ENCODE measurements at regions not wholly inside any gene's neighbourhood (a gene's known extent, or its start where the extent isn't known, plus 50 kb on each side); places are given as distances from the start of the nearest gene placed in this dataset.

DNA sequence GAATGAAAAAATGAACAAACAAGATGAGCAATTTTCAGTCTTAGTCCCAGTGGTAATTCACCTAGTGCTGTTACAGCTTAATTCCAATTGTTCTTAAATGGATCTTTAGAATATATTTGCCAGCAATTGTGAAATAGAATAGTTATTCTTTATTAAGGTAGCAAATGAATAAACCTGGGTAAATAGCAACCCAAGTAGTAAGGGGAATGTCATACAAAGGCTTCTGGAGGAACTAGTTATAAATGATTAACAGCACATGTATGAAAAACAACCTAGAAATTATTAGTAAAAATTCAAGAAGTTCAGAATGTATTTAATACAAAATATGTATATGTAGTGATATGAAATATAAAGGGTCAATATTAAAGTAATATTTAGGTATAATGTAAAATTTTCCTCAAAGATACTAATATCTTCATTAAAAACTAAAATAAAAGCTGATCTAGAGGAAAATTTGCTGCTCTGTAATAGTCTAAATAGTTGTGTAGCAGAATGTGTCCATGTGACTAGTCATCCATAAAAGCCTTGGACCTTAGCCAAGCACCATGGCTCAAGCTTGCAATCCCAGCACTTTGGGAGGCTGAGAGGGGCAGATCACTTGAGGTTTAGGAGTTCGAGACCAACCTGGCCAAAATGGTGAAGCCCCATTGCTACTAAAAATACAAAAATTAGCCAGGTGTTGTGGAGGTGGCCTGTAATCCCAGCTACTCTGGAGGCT is 535.9 kb upstream of the ATXN8OS start:
- no peak overlapping the region for H3K4me3 ChIP-seq (ENCODE audit: low read length)
- H3K36me3 ChIP-seq (ENCODE audit: insufficient read depth, low read depth, low read length): no peaks in the 10 kb centered on the region
- no peak overlapping the region for H3K27ac ChIP-seq (ENCODE audit: low read length)
- H3K9me3 ChIP-seq (ENCODE audit: insufficient read depth, low read depth, low read length): no peaks in the 10 kb centered on the region
- H3K9ac ChIP-seq (ENCODE audit: low read depth, low read length): no peak overlapping the region
- H3K4me1 ChIP-seq (ENCODE audit: insufficient read depth, low read length): no peaks in the 10 kb centered on the region
- no peaks in the 10 kb centered on the region for H3K27me3 ChIP-seq (ENCODE audit: insufficient read depth, low read length)

DNA sequence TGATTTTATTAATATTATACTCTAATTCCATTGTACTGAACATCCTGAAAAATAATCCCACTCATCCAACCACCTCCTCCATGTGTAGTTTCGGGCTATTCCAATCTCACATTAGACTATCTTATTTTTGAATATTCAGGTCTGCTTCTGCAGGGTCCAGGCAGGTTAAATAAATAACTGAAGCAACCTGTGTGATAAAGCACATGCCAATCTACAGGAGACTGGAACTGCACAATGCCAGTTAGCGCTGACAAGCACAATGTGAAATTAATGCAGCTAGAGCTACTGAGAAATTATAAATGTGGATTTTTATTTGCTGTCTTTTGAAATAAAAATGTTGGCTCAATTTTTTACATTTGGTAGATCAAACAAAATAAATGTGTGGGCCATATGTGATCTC is 540.1 kb upstream of the ATXN8OS start:
- no peak overlapping the region for H3K27ac ChIP-seq (ENCODE audit: low read length)
- no peaks in the 10 kb centered on the region for H3K27me3 ChIP-seq (ENCODE audit: insufficient read depth, low read length)
- no peak overlapping the region for H3K9ac ChIP-seq (ENCODE audit: low read depth, low read length)
- H3K36me3 ChIP-seq (ENCODE audit: insufficient read depth, low read depth, low read length): no peaks in the 10 kb centered on the region
- H3K4me1 ChIP-seq (ENCODE audit: insufficient read depth, low read length): no peaks in the 10 kb centered on the region
- no peaks in the 10 kb centered on the region for H3K9me3 ChIP-seq (ENCODE audit: insufficient read depth, low read depth, low read length)
- no peak overlapping the region for H3K4me3 ChIP-seq (ENCODE audit: low read length)

DNA sequence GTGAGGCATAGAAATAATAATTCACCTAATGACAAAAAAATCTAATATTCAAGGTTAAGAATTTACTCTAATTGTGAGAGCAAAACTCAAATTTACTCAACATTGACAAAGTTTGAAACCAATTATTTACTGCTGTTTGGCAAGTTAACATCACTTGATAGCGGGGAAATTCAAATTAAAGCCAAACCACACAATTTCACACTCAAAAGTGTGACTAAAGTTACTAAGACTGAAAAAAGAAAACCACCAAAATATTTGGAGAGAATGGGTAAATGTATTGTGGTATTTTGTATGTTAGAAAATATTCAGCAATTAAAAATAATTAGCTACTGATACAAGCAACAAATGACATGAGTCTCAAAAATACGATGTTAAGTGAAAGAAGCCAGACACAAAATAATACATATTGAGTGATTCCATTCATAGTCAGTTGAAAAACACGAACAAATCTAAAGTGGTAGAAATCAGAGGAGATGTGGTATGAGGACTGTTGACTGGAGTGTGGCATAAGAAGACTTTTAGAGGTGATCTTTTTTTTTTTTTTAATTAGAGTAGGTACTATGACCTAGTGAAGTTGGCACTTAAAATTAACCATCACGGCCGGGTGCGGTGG is 541.4 kb upstream of the ATXN8OS start:
- Histone ChIP-seq H3K27ac (ENCODE audit: low read length) (no peak overlapping the region), H3K4me1 (ENCODE audit: insufficient read depth, low read length) (no peaks in the 10 kb centered on the region), H3K27me3 (ENCODE audit: insufficient read depth, low read length) (no peaks in the 10 kb centered on the region), H3K9me3 (ENCODE audit: insufficient read depth, low read depth, low read length) (no peaks in the 10 kb centered on the region), H3K4me3 (ENCODE audit: low read length) (no peak overlapping the region), H3K36me3 (ENCODE audit: insufficient read depth, low read depth, low read length) (no peaks in the 10 kb centered on the region), H3K9ac (ENCODE audit: low read depth, low read length) (no peak overlapping the region)

DNA sequence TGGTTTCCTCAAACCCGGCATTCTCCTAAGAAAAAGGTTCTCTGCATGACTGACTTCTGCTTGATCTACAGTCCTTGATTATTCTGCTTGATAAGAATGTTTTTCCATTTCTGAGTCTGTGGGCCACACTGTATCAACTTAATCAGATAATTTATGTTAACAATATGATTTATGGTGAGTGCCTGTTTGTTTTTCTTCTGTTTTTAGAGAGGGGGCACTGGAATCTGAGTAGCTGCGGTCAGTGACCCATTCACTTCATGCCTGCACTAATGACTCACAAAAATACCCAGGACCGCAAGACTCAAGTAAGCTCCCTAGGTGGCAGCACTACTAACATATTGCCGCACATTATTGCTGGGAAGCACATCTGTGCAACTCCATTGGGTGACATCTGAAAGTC is 542.3 kb upstream of the ATXN8OS start:
- Histone ChIP-seq H3K27me3 (ENCODE audit: insufficient read depth, low read length) (no peaks in the 10 kb centered on the region), H3K4me1 (ENCODE audit: insufficient read depth, low read length) (no peaks in the 10 kb centered on the region), H3K27ac (ENCODE audit: low read length) (no peak overlapping the region), H3K36me3 (ENCODE audit: insufficient read depth, low read depth, low read length) (no peaks in the 10 kb centered on the region), H3K9ac (ENCODE audit: low read depth, low read length) (no peak overlapping the region), H3K4me3 (ENCODE audit: low read length) (no peak overlapping the region), H3K9me3 (ENCODE audit: insufficient read depth, low read depth, low read length) (no peaks in the 10 kb centered on the region)

DNA sequence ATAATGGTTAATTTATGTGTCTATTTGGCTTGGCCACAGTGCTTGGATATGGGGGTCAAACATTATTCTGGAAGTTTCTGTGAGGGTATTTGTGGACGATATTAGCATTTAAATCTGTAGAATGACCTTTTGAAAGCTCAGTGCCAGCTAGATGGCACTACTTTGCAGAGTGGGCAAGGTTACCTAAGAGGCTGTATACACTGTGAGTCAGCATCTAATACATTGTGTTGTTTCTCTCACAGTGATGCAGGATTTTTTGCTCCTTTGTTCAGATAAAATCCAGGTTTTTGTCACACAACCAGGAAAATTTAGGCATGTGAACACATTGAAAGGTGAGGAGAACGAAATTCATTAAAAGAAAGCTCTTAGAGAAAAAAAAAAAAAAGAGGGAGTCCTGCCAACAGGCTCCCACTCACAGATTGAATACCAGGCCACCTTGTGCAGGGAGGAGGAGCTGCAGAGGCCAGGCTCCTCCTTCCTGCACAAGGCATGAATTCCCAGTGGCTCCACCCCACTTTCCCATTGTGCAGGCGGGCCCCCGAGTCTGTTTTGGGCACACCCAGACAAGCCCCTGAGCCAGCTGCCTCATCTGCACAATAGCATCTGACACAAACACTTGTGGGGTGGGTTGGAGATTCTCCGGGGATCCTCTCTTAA is 551.0 kb upstream of the ATXN8OS start:
- no peaks in the 10 kb centered on the region for H3K4me1 ChIP-seq (ENCODE audit: insufficient read depth, low read length)
- no peaks in the 10 kb centered on the region for H3K36me3 ChIP-seq (ENCODE audit: insufficient read depth, low read depth, low read length)
- H3K9me3 ChIP-seq (ENCODE audit: insufficient read depth, low read depth, low read length): no peaks in the 10 kb centered on the region
- no peak overlapping the region for H3K4me3 ChIP-seq (ENCODE audit: low read length)
- H3K9ac ChIP-seq (ENCODE audit: low read depth, low read length): no peak overlapping the region
- no peaks in the 10 kb centered on the region for H3K27me3 ChIP-seq (ENCODE audit: insufficient read depth, low read length)
- H3K27ac ChIP-seq (ENCODE audit: low read length): no peak overlapping the region

DNA sequence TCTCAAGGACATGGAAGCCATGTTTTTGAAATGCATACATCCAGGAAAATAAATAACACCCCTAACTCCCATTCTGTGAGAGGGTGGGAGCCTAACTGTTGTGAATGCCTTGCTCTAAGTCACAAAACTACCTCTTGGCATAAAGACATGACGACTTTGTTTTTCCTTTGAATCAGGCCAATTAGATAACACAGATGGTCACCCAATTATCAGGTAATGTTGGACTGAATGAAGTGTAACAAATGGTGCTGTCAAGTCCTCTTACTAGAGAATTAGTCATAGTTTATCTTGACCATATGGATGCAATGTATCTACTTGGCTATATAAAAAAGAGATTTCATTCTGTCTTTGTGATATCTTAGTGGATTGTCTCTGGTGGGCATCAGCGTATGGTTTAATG is 553.6 kb upstream of the ATXN8OS start:
- no peaks in the 10 kb centered on the region for H3K9me3 ChIP-seq (ENCODE audit: insufficient read depth, low read depth, low read length)
- no peaks in the 10 kb centered on the region for H3K4me1 ChIP-seq (ENCODE audit: insufficient read depth, low read length)
- H3K27me3 ChIP-seq (ENCODE audit: insufficient read depth, low read length): no peaks in the 10 kb centered on the region
- H3K9ac ChIP-seq (ENCODE audit: low read depth, low read length): no peak overlapping the region
- no peak overlapping the region for H3K4me3 ChIP-seq (ENCODE audit: low read length)
- H3K36me3 ChIP-seq (ENCODE audit: insufficient read depth, low read depth, low read length): no peaks in the 10 kb centered on the region
- no peak overlapping the region for H3K27ac ChIP-seq (ENCODE audit: low read length)

DNA sequence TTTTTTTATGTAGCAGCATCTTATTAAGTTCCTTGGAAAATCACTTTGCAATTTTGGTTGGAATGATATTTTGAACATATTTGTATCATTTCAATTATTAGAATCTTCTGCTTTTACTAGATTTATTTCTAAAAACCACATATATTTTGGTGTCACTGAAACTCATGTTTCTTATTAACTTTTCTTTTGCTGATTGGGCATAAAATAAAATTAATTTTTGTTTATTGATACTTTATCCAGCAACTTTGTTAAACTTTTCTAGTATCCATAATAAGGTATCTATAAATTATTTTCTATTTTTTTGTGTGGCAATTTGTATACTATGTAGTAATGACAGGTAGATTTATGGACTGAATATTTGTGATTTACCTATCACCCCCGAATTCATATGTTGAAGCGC is 556.4 kb upstream of the ATXN8OS start:
- Histone ChIP-seq H3K9me3 (ENCODE audit: insufficient read depth, low read depth, low read length) (no peaks in the 10 kb centered on the region), H3K4me3 (ENCODE audit: low read length) (no peak overlapping the region), H3K36me3 (ENCODE audit: insufficient read depth, low read depth, low read length) (no peaks in the 10 kb centered on the region), H3K27me3 (ENCODE audit: insufficient read depth, low read length) (no peaks in the 10 kb centered on the region), H3K4me1 (ENCODE audit: insufficient read depth, low read length) (no peaks in the 10 kb centered on the region), H3K27ac (ENCODE audit: low read length) (no peak overlapping the region), H3K9ac (ENCODE audit: low read depth, low read length) (no peak overlapping the region)

DNA sequence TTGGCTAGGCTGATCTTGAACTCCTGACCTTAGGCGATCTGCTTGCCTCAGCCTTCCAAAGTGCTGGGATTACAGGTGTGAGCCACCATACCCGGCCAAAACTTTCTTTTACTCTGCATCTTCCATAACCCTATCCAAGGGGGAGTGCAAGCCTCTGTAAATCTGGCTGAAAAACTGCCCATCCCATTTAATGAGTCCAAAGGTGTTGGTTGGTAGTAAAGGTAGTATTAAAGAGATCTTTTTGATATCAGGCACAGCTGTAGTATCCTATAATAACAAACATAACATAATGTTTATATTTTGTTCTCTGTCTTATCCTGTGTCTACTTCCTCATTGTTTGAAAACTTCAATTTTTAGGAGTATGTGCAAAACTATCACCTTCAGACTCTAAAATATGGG is 559.8 kb upstream of the ATXN8OS start:
- H3K9ac ChIP-seq (ENCODE audit: low read depth, low read length): no peak overlapping the region
- H3K36me3 ChIP-seq (ENCODE audit: insufficient read depth, low read depth, low read length): no peaks in the 10 kb centered on the region
- no peak overlapping the region for H3K27ac ChIP-seq (ENCODE audit: low read length)
- no peaks in the 10 kb centered on the region for H3K4me1 ChIP-seq (ENCODE audit: insufficient read depth, low read length)
- no peak overlapping the region for H3K4me3 ChIP-seq (ENCODE audit: low read length)
- H3K27me3 ChIP-seq (ENCODE audit: insufficient read depth, low read length): no peaks in the 10 kb centered on the region
- no peaks in the 10 kb centered on the region for H3K9me3 ChIP-seq (ENCODE audit: insufficient read depth, low read depth, low read length)

DNA sequence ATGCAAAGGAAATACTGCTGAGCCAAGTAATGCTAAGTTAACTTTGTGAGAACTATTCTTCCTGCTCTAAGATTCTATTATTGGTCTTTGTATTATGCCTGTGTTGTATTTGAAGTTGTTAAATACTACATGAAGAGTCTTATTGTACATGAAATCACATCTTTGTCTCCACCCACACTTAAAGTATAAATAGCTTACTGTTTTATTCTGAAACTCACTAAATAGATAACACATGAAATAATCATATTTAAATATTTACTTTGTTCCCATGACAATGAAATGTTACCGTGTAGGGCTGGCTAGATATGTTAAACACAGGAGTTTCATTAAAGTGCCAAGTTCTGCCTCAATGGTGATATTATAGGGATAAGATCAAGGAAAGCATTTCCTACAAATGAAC is 562.1 kb upstream of the ATXN8OS start:
- no peaks in the 10 kb centered on the region for H3K4me1 ChIP-seq (ENCODE audit: insufficient read depth, low read length)
- H3K9ac ChIP-seq (ENCODE audit: low read depth, low read length): no peak overlapping the region
- H3K9me3 ChIP-seq (ENCODE audit: insufficient read depth, low read depth, low read length): no peaks in the 10 kb centered on the region
- no peak overlapping the region for H3K4me3 ChIP-seq (ENCODE audit: low read length)
- no peaks in the 10 kb centered on the region for H3K27me3 ChIP-seq (ENCODE audit: insufficient read depth, low read length)
- no peaks in the 10 kb centered on the region for H3K36me3 ChIP-seq (ENCODE audit: insufficient read depth, low read depth, low read length)
- H3K27ac ChIP-seq (ENCODE audit: low read length): no peak overlapping the region

DNA sequence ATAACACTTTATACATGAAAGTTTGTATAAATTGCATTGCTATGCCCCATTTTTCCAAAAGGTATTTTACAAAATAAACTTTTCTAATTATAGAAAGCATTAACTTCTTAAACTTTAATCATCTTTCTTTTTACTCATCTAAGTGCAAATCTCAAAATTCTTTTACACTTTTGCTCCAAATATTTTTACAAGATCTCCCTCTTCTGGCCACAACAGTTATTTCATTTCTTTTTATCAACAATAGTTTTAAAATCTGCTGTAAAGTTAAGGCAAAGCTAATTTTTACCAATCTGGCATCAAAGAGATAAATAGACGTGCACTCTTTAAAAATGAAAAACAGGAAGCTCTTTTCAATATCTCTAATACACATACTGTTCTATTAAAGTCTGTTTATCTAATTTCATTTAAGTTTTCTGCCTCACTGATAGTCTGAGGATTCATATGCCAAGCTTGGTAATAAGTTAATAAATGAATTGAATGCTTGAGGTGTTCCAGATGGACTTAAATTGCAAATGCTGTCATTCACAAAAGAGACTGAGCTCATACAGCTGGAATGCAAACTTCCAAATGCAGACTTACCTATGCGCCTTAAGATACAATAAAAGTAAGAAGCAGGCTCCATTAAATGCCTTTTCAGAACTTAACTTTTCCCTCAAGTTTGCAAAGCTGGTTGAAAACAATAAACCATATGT is 583.0 kb upstream of the ATXN8OS start:
- H3K9me3 ChIP-seq (ENCODE audit: insufficient read depth, low read depth, low read length): no peaks in the 10 kb centered on the region
- no peaks in the 10 kb centered on the region for H3K27me3 ChIP-seq (ENCODE audit: insufficient read depth, low read length)
- no peak overlapping the region for H3K4me3 ChIP-seq (ENCODE audit: low read length)
- no peak overlapping the region for H3K9ac ChIP-seq (ENCODE audit: low read depth, low read length)
- no peaks in the 10 kb centered on the region for H3K36me3 ChIP-seq (ENCODE audit: insufficient read depth, low read depth, low read length)
- H3K27ac ChIP-seq (ENCODE audit: low read length): no peak overlapping the region
- H3K4me1 ChIP-seq (ENCODE audit: insufficient read depth, low read length): peaks cover 11% of the 10 kb centered on the region; the same call in 1 of the 2 replicates

DNA sequence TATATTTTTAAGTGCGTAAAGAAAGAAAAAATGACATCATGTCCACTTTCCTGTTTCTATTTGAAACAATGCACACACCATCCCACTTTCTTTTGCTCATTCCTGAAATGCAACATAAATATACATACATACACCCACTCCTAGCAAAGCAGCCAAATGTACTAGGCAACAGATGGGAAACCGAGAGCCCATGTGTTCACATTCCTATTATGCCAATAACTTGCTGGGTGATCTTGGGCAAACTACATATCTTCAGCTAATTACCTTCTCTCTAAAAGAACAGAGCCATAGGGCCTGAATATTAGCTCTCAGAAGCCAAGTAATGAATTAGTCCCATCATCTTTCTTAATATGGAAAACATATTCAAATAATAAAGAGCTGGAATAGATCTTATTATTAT is 610.6 kb upstream of the ATXN8OS start:
- H3K9ac ChIP-seq (ENCODE audit: low read depth, low read length): no peak overlapping the region
- H3K27ac ChIP-seq (ENCODE audit: low read length): no peak overlapping the region
- H3K9me3 ChIP-seq (ENCODE audit: insufficient read depth, low read depth, low read length): no peaks in the 10 kb centered on the region
- no peak overlapping the region for H3K4me3 ChIP-seq (ENCODE audit: low read length)
- no peaks in the 10 kb centered on the region for H3K27me3 ChIP-seq (ENCODE audit: insufficient read depth, low read length)
- H3K4me1 ChIP-seq (ENCODE audit: insufficient read depth, low read length): no peaks in the 10 kb centered on the region
- no peaks in the 10 kb centered on the region for H3K36me3 ChIP-seq (ENCODE audit: insufficient read depth, low read depth, low read length)

DNA sequence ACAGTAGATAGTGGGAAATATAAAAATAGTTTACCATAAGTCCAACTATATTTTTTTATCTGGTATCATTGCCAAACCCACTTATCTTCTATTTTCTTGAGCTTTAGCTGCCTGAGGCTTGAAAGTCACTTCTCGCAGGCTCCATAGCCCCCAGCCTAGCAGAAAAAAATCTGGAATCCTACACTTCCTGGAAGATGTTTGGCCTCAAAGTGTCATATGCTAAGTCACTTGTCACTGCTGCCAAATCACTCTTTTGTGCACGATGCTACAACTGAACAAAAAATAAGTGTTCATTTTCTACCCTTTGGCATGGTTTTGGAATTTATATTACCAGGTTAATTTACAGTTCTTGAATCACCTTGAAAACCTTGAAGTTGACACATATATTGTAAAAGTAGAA is 612.5 kb upstream of the ATXN8OS start:
- Histone ChIP-seq H3K36me3 (ENCODE audit: insufficient read depth, low read depth, low read length) (no peaks in the 10 kb centered on the region), H3K27ac (ENCODE audit: low read length) (no peak overlapping the region)

More for the DNA sequence above, 612.5 kb upstream of the ATXN8OS start:
- Histone ChIP-seq H3K4me3 (ENCODE audit: low read length) (no peak overlapping the region), H3K9ac (ENCODE audit: low read depth, low read length) (no peak overlapping the region), H3K27me3 (ENCODE audit: insufficient read depth, low read length) (no peaks in the 10 kb centered on the region), H3K4me1 (ENCODE audit: insufficient read depth, low read length) (no peaks in the 10 kb centered on the region), H3K9me3 (ENCODE audit: insufficient read depth, low read depth, low read length) (peaks cover 4% of the 10 kb centered on the region; the same call in 1 of the 2 replicates)
